ENCODE measurements at regions not wholly inside any gene's neighbourhood (a gene's known extent, or its start where the extent isn't known, plus 50 kb on each side); places are given as distances from the start of the nearest gene placed in this dataset.

DNA sequence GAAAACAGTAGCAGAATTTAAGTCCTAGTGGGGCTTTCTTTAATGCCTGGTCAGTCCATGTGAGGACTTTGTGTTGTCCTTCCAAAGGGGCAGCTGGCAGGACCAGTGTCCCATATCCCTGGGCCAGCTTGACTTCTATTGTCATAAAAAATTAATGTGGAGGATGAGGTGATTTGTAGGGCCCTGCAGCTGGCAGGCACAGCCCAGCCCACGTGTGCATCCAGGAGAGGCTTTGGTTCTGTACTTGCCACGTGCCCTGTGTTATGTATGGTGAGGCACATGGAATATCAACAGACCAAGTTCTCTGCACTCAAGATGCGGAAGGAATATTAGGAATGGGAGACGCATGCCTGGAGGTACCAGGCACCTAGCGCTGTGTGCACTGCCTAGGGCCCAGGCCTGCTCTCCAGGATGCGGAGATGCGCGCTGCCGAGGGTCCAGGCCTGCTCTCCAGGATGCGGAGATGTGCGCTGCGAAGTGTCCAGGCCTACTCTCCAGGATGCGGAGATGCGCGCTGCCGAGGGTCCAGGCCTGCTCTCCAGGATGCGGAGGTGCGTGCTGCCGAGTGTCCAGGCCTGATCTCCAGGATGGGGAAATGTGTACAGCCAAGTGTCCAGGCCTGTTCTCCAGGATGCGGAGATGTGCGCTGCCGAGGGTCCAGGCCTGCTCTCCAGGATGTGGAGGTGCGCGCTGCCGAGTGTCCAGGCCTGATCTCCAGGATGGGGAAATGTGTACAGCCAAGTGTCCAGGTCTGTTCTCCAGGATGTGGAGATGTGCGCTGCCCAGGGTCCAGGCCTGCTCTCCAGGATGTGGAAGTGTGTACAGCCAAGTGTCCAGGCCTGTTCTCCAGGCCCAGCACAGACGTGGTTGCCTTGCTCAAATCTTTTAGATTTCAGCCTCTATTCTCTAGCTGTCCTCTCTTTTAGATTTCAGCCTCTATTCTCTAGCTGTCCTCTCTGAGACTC is 183.3 kb upstream of the ROPN1 start:
- no peaks in the 10 kb centered on the region for H3K27me3 ChIP-seq (ENCODE audit: control insufficient read depth, low read length)
- H3K27ac ChIP-seq (ENCODE audit: low read depth, low read length), result no peak overlapping the region
- no peaks in the 10 kb centered on the region for H3K36me3 ChIP-seq (ENCODE audit: control insufficient read depth, low read length)
- H3K4me2 ChIP-seq (ENCODE audit: low read length), result no peak overlapping the region
- TF ChIP-seq, protein P1, sequence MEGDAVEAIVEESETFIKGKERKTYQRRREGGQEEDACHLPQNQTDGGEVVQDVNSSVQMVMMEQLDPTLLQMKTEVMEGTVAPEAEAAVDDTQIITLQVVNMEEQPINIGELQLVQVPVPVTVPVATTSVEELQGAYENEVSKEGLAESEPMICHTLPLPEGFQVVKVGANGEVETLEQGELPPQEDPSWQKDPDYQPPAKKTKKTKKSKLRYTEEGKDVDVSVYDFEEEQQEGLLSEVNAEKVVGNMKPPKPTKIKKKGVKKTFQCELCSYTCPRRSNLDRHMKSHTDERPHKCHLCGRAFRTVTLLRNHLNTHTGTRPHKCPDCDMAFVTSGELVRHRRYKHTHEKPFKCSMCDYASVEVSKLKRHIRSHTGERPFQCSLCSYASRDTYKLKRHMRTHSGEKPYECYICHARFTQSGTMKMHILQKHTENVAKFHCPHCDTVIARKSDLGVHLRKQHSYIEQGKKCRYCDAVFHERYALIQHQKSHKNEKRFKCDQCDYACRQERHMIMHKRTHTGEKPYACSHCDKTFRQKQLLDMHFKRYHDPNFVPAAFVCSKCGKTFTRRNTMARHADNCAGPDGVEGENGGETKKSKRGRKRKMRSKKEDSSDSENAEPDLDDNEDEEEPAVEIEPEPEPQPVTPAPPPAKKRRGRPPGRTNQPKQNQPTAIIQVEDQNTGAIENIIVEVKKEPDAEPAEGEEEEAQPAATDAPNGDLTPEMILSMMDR (IDR thresholded peaks at IDR 0.05; ENCODE audit: low read depth, low read length, poor library complexity, severe bottlenecking), result no peak
- no peak for TF ChIP-seq EZH2phosphoT487 (IDR thresholded peaks at IDR 0.05; ENCODE audit: borderline replicate concordance, low read length)
- H3K79me2 ChIP-seq (ENCODE audit: control insufficient read depth, low read length), result no peaks in the 10 kb centered on the region
- H3K9me2 ChIP-seq (replicated peaks; ENCODE audit: control insufficient read depth, low read length), result no peaks in the 10 kb centered on the region
- no peaks in the 10 kb centered on the region for H4K20me1 ChIP-seq (ENCODE audit: control insufficient read depth, insufficient read depth, low read depth, low read length)
- no peaks in the 10 kb centered on the region for H3K9me3 ChIP-seq (ENCODE audit: control insufficient read depth, insufficient read depth, low read length)
- H3K4me1 ChIP-seq (ENCODE audit: control insufficient read depth, low read length), result no peaks in the 10 kb centered on the region
- H3F3A ChIP-seq (ENCODE audit: control insufficient read depth, insufficient read depth), result no peaks in the 10 kb centered on the region
- H3K4me3 ChIP-seq (ENCODE audit: low read length), result no peak overlapping the region

DNA sequence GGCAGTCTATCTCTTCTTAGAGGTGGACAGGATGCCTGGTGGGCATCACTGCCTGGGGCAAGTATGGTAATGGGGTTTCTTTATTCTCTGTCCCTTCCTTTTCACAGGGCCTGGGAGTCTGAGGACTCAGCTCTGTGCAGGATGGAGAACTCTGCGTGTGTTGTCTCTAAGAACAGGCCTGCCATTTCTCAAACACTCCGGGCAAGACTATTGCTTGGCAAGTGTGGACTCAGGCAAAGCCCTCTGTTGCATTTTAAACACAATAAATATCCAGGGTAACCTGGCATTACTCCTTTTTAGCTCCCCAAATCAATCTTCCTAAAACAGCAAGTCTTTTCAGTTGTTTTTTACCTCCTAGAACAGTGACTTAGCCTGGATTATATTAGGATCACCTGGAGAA is 185.1 kb upstream of the ROPN1 start:
- no peaks in the 10 kb centered on the region for H4K20me1 ChIP-seq (ENCODE audit: control insufficient read depth, insufficient read depth, low read depth, low read length)
- H3K9me2 ChIP-seq (replicated peaks; ENCODE audit: control insufficient read depth, low read length), result no peaks in the 10 kb centered on the region
- no peaks in the 10 kb centered on the region for H3K9me3 ChIP-seq (ENCODE audit: control insufficient read depth, insufficient read depth, low read length)
- H3K79me2 ChIP-seq (ENCODE audit: control insufficient read depth, low read length), result no peaks in the 10 kb centered on the region
- no peak overlapping the region for H3K4me2 ChIP-seq (ENCODE audit: low read length)
- no peak overlapping the region for H3K4me3 ChIP-seq (ENCODE audit: low read length)
- H3K27ac ChIP-seq (ENCODE audit: low read depth, low read length), result no peak overlapping the region
- no peaks in the 10 kb centered on the region for H3K4me1 ChIP-seq (ENCODE audit: control insufficient read depth, low read length)
- no peaks in the 10 kb centered on the region for H3K36me3 ChIP-seq (ENCODE audit: control insufficient read depth, low read length)
- no peaks in the 10 kb centered on the region for H3K27me3 ChIP-seq (ENCODE audit: control insufficient read depth, low read length)
- H3F3A ChIP-seq (ENCODE audit: control insufficient read depth, insufficient read depth), result no peaks in the 10 kb centered on the region
- TF ChIP-seq, protein P1 (IDR thresholded peaks at IDR 0.05; ENCODE audit: low read depth, low read length, poor library complexity, severe bottlenecking), result no peak

GRCh38 chr3:124178531-124178930 is 186.6 kb upstream of the ROPN1 start:
- H3K27ac ChIP-seq (ENCODE audit: low read depth, low read length), result no peak overlapping the region
- no peaks in the 10 kb centered on the region for H3K27me3 ChIP-seq (ENCODE audit: control insufficient read depth, low read length)
- H3K36me3 ChIP-seq (ENCODE audit: control insufficient read depth, low read length), result no peaks in the 10 kb centered on the region
- H4K20me1 ChIP-seq (ENCODE audit: control insufficient read depth, insufficient read depth, low read depth, low read length), result no peaks in the 10 kb centered on the region
- H3K4me1 ChIP-seq (ENCODE audit: control insufficient read depth, low read length), result no peaks in the 10 kb centered on the region
- TF ChIP-seq EZH2phosphoT487 (IDR thresholded peaks at IDR 0.05; ENCODE audit: borderline replicate concordance, low read length), result no peak
- TF ChIP-seq, protein P1 (IDR thresholded peaks at IDR 0.05; ENCODE audit: low read depth, low read length, poor library complexity, severe bottlenecking), result no peak
- no peak overlapping the region for H3K4me2 ChIP-seq (ENCODE audit: low read length)
- H3F3A ChIP-seq (ENCODE audit: control insufficient read depth, insufficient read depth), result no peaks in the 10 kb centered on the region
- no peaks in the 10 kb centered on the region for H3K9me3 ChIP-seq (ENCODE audit: control insufficient read depth, insufficient read depth, low read length)
- no peak overlapping the region for H3K4me3 ChIP-seq (ENCODE audit: low read length)
- no peaks in the 10 kb centered on the region for H3K79me2 ChIP-seq (ENCODE audit: control insufficient read depth, low read length)
- H3K9me2 ChIP-seq (replicated peaks; ENCODE audit: control insufficient read depth, low read length), result no peaks in the 10 kb centered on the region

Data from DOHH2 (cell line).